Spleen (tissue), 7 donors: ENCODE measurements at regions not wholly inside any gene's neighbourhood (a gene's known extent, or its start where the extent isn't known, plus 50 kb on each side); places are given as distances from the start of the nearest gene placed in this dataset.

ENCODE experiments used
- POLR2A ChIP-seq, 3 donors: fragments of 450-650 bp; IDR thresholded peaks; one replicate each; pipeline ENCODE4 v1.5.1; 2017; ENCODE audit warnings: antibody characterized with exemption in 3 of 3, mild to moderate bottlenecking in 1 of 3
- POLR2AphosphoS5 ChIP-seq, 3 donors: sonication (generic); formaldehyde crosslinking; IDR thresholded peaks; one replicate each; pipeline ENCODE4 v1.5.1; 2017; ENCODE audit warnings: antibody characterized with exemption in 3 of 3
- TF ChIP-seq, protein P1 (sequence below), 11 experiments: fragments of 200-600 bp in 7 of 11; fragments of 450-650 bp in 4 of 11; sonication (generic) in 4 of 11; IDR thresholded peaks in 8 of 11; conservative IDR thresholded peaks in 3 of 11; 1 replicate in 7 of 11; 2 replicates in 4 of 11; pipeline versions ENCODE4 v1.4.0 to v1.8.0; 2016 to 2021; ENCODE audit warnings: antibody characterized with exemption in 11 of 11, inconsistent platforms in 4 of 11, mild to moderate bottlenecking in 1 of 11
- donor health status: DM: no; HTN: no; CAD: no; lungs with moderate emphysema.
- donor health status: DM: no; HTN: no; CAD: no.
- donor health status: DM: no; HTN: no; CAD: no.

DNA sequence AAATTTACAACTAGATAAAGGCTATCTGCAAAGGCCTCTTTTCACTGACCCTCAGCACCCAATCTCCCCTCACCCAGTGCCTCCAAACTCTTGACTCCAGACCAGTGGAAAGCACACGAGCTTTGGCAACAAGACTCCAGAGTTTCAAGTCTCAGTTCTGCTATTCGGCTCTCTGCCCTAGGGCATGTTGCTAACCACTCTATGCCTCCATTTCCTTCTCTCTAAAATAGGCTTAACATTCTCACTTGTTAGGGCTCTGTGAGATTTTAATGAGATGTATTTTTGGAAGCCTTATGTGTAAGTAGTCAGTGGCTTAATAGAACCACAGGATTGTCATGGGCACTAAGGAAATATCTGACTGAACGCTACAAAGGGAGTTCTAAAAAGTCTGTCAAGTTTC lies 116.5 kb upstream of the IQCM start:
- TF ChIP-seq, protein P1, sequence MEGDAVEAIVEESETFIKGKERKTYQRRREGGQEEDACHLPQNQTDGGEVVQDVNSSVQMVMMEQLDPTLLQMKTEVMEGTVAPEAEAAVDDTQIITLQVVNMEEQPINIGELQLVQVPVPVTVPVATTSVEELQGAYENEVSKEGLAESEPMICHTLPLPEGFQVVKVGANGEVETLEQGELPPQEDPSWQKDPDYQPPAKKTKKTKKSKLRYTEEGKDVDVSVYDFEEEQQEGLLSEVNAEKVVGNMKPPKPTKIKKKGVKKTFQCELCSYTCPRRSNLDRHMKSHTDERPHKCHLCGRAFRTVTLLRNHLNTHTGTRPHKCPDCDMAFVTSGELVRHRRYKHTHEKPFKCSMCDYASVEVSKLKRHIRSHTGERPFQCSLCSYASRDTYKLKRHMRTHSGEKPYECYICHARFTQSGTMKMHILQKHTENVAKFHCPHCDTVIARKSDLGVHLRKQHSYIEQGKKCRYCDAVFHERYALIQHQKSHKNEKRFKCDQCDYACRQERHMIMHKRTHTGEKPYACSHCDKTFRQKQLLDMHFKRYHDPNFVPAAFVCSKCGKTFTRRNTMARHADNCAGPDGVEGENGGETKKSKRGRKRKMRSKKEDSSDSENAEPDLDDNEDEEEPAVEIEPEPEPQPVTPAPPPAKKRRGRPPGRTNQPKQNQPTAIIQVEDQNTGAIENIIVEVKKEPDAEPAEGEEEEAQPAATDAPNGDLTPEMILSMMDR (IDR thresholded peaks at IDR 0.05 in 8 of 11, conservative IDR thresholded peaks at IDR 0.05 in 3 of 11), result no peak
- TF ChIP-seq POLR2AphosphoS5 (IDR thresholded peaks at IDR 0.05) (no peak), POLR2A (IDR thresholded peaks at IDR 0.05) (no peak)
